HCT116 (cell line): ENCODE measurements at regions not wholly inside any gene's neighbourhood (a gene's known extent, or its start where the extent isn't known, plus 50 kb on each side); places are given as distances from the start of the nearest gene placed in this dataset.

Experiments
- JUND ChIP-seq: IDR thresholded peaks from 2 replicates; pipeline ENCODE4 v1.6.1; 2012
- MAX ChIP-seq: IDR thresholded peaks from 2 replicates; pipeline ENCODE4 v1.6.1; 2012
- POLR2A ChIP-seq: IDR thresholded peaks from 2 replicates; pipeline ENCODE4 v1.7.0; 2011; ENCODE audit warnings: borderline replicate concordance; ENCODE audit not compliant: insufficient read depth, insufficient read length; ENCODE audit errors: extremely low read depth
- TCF7L2 ChIP-seq: IDR thresholded peaks from 2 replicates; pipeline ENCODE4 v1.7.0; 2011; ENCODE audit warnings: borderline replicate concordance, inconsistent platforms; ENCODE audit not compliant: insufficient read depth, insufficient read length; ENCODE audit errors: extremely low read depth
- TF ChIP-seq, protein P1 (sequence below), 3 experiments: fragments of 200-600 bp in 1 of 3; sonication (generic) in 1 of 3; IDR thresholded peaks in 2 of 3; conservative IDR thresholded peaks in 1 of 3; 2 replicates each; pipeline ENCODE4 v1.5.1; 2012 to 2017; ENCODE audit warnings: low read depth in 2 of 3, low read length in 2 of 3, antibody characterized with exemption in 1 of 3, borderline replicate concordance in 1 of 3, control low read depth in 1 of 3, mild to moderate bottlenecking in 1 of 3, mixed read lengths in 1 of 3, mixed run types in 1 of 3, moderate library complexity in 1 of 3; ENCODE audit not compliant: insufficient read depth in 1 of 3

DNA sequence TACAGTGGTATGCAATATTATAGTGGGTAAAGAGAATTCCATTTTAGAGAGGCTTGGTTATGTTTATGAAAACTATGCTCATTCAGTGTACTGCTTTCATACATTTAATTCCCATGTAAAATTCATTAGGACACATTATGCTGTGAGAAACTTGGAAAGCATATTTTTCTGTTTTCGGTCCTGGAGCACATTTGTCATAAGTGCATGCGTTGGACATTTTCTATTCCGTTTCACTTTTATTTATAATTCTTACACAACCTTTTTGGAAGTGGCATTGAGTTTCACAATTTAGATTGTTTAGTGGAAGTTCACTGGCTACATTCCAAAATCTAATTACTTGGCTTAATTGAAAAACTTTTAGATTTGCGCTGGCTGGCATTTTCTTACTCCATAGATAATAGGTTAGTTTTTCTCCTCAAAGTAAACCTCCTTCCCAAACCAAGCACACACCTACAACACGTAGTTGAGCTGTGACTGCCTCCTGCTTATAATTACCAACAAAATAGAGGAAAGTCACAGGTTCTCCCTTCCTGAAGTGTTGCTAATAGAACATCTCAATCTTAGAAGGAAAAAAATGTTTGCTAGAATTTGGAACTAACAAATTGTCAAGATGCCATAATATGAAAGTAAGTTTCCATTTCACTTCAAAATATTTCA lies 938.5 kb downstream of the TRHDE start:
- TF ChIP-seq, protein P1, sequence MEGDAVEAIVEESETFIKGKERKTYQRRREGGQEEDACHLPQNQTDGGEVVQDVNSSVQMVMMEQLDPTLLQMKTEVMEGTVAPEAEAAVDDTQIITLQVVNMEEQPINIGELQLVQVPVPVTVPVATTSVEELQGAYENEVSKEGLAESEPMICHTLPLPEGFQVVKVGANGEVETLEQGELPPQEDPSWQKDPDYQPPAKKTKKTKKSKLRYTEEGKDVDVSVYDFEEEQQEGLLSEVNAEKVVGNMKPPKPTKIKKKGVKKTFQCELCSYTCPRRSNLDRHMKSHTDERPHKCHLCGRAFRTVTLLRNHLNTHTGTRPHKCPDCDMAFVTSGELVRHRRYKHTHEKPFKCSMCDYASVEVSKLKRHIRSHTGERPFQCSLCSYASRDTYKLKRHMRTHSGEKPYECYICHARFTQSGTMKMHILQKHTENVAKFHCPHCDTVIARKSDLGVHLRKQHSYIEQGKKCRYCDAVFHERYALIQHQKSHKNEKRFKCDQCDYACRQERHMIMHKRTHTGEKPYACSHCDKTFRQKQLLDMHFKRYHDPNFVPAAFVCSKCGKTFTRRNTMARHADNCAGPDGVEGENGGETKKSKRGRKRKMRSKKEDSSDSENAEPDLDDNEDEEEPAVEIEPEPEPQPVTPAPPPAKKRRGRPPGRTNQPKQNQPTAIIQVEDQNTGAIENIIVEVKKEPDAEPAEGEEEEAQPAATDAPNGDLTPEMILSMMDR (IDR thresholded peaks at IDR 0.05 in 2 of 3, conservative IDR thresholded peaks at IDR 0.05 in 1 of 3; ENCODE audit: borderline replicate concordance in 1 of 3, insufficient read depth in 1 of 3, low read depth in 2 of 3, low read length in 2 of 3): no peak
- no peak for TF ChIP-seq POLR2A
- no peak for TF ChIP-seq TCF7L2
- no peak for TF ChIP-seq JUND
- no peak for TF ChIP-seq MAX
